Embryonic facial prominence (tissue), 1 donor: ENCODE measurements at regions not wholly inside any gene's neighbourhood (a gene's known extent, or its start where the extent isn't known, plus 50 kb on each side); places are given as distances from the start of the nearest gene placed in this dataset.

Source experiments
- DNase-seq: peaks from one replicate; pipeline ENCODE4 v3.0.0-alpha.2; 2016; ENCODE audit errors: extremely low spot score

- DNase-seq: no peak
Observed at GRCh38 chr16:86060381-86061317, 161.7 kb downstream of the IRF8 start.

DNA sequence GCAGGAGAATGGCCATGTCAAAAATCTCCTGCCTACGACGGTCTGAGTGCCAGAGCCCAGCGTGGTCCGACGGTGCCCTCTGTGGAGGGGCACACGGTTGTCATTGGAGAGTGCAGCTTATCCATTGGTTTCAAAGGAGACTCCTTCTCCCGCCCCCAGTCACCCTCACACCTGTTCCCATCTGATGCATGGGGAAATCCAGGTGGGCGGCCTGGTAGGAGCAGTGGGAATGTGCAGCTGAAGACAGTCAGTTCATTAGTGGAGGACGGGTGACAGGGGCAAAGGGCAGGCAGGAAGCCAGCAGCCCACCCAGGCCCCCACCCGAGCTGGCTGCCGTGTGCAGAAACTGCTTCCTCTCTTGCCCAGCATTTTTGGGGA lies 162.3 kb downstream of the IRF8 start:
- DNase-seq: no peak

DNA sequence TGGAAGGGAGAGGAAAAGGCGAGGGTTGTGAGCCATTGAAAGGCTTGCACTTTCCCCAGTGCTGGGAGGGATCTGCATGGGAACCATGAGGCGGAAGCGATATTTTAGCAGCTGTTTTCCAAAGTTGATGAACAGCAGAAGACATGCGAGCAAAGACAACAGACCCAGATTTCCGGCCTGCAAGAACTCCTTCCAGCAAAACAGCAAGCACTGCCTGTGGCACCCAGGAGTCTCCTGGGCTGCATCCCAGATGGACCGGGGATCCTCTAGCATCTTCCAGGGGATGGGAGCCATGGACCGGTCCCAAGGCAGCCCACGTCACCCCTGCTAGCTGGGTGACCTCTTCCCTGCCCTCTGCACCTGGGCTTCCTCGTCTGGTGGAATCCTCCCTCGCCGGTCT lies 162.8 kb downstream of the IRF8 start:
- DNase-seq: no peak

GRCh38 chr16:86062271-86062965 lies 163.5 kb downstream of the IRF8 start:
- DNase-seq: no peak

- DNase-seq: no peak
Observed at GRCh38 chr16:86063760-86064405, 164.9 kb downstream of the IRF8 start.

GRCh38 chr16:86064431-86065250 lies 165.7 kb downstream of the IRF8 start:
- DNase-seq: no peak

GRCh38 chr16:86065711-86066110 lies 166.7 kb downstream of the IRF8 start:
- DNase-seq: no peak

DNA sequence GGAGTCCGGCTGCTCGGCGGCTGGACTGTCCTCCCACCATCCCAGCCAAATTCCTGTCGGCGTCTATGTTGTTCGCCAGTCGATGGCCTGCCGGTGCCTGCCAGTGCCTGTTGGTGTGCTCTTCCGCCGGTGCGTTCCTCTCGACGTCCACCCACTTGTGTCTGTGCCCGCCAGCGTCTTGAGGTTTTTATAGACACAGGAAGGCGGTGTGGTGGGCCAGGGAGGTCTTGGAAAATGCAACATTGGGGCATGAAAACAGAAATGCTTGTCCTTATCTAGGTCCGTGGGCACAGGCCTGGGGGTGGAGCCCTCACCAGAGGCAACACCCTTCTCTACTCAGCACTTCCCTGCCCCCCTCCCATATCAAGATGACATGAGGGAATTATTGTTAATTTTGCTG lies 167.8 kb downstream of the IRF8 start:
- no peak for DNase-seq

- DNase-seq: no peak
Observed at GRCh38 chr16:86067516-86067915, 168.6 kb downstream of the IRF8 start.

GRCh38 chr16:86067936-86068335 lies 169.0 kb downstream of the IRF8 start:
- DNase-seq: no peak

DNA sequence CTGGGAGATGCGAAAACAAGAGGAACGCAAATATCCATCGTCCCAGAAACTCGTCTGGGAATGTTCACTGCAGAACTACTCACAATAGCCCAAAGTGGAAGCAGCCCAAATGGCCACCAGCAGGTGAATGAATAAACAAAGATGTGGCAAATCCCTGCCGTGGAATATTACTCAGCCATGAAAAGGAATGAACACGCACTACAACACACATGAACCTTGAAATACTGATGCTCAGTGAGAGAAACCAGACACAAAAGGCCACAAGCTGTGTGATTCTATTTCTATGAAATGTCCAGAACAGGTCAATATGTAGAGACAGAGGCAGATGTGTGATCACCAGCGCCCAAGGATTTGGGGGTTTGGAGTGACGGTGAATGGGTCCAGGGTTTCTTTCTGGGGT lies 169.8 kb downstream of the IRF8 start:
- no peak for DNase-seq

GRCh38 chr16:86069736-86070298 lies 170.9 kb downstream of the IRF8 start:
- DNase-seq: no peak

DNA sequence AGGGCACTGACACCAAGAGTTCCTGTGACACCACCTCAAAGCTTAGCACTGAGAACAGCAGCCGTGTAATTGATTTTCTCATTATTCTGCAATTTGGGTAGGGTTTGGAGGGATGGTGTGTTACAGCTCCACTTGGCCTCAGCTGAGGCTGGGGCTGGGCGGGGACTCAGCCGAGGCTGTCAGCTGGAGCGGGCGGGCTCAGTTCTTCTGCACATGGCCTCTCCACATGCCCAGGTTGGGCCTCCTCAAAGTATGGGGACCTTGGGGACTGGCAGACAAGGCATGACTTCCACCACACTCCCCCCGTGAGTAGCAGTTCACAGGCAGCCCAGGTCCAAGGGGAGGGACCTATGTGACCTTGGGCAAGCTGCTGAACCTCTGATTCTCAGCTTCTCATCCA lies 171.5 kb downstream of the IRF8 start:
- DNase-seq: no peak

DNA sequence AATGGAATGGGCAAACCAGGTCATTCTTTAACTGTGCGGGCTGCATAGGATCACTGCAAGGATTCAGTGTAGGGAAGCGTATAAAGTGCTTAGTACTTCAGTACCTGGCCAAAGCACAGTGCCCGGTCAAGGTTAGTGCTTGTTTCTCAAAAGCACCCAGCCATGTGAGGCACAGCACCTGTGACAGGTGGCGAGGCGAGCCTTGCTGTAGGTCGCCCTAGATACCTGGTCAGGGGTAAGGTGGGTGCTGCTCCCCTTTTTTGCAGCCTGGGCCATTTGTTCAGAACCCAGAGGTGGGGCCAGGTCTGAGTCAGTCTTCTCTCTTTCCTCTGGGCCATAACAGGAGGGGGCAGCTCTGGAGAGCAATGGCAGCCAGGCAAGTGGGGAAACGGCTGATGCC lies 172.0 kb downstream of the IRF8 start:
- DNase-seq: no peak

DNA sequence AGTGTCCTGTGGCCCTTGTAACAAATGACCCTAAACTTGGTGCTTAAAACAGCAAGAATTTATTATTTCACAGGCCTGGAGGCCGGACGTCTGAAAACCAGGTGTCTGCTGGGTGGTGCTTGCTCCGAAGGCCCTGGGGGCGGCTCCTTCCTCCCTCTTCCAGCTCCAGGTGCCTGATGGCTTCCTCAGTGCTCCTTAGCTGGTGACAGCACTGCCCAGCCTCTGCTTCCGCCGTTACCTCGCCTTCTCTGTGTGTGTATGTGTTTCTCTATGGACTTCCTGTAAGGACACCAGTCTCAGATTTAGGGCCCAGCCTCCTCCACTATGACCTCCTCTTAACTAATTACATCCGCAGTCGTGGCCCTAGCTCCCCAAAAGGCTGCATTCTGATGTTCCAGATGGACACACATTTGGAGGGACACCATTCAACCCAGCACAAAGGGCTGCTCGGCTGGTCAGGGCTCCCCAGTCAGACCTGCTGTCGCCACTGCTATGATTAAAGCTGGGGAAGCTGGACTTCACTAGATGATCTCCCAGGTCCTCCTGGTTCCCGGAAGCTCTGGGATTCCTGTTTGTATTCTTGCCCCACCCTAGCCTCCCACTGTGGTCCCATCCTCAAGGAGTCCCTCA lies 172.8 kb downstream of the IRF8 start:
- DNase-seq: no peak

DNA sequence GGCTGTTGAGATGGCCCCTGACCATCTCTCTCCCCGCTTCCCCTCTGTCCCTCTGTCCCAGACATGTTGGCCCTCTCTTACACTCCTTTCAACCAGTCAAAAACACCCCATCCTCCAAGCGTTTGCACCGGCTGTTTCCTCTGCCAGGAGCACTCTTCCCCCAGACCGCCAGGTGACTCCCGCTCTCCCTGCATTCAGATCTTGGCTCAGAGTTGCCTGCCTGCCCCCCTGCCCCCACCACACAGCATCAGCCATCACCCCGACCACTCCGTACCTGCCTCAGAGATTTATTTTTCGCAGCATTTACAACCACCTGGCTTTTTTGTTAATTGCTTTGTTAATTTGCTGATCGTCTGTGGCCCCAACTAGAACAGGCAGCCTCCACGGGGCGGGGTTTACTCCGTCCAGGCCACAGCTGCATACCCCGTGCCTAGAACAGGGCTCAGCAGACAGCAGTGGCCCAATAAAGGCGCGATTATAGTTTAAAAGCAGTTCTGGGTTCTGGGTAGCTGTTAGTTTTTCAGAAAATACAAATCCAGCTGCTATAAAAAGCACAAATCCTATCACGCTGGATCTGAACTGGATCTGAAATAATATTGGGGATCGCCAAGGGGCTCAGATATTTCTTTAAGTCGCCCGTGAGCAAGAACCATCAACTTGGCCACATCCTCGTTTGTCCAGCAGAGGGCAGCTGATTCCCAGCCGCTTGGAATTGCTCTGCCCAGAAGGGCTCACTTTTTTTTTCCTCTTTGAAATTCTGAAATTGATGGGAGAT lies 173.6 kb downstream of the IRF8 start:
- peak; percentile 42 for DNase-seq

GRCh38 chr16:86073103-86073625 lies 174.2 kb downstream of the IRF8 start:
- no peak for DNase-seq

DNA sequence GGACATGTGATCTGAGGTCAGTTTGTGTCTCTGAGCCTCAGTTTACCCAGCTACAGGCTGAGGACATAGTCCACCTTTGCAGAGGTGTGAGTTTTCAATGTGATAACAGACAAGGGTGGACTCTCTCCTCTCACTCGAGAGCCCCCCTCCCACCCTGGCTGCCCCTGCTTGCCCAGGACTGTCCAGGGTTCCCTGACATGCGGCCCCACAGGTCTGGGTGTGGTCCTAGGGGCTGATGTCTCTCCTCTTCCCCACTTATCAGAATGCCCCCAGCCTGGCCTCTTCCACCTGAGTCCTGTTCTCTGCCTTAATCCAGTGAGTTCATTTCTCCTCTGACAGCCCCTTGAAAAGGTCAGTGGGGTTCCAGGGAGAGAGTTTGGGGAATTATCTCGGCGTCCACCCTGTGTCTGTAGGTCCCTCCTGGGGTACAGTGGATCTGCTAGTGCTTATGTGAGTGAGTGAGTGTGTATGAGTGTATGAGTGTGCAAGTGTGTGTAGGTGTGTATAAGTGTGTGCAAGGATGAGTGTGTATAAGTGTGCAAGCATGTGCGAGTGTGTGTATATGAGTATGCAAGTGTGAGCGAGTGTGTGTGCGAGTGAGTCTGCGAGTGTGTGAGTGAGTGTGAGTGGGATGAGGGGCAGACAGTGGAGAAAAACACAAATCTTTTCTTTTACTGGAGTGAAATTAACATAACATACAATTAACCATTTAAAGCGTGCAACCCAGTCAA lies 175.0 kb downstream of the IRF8 start:
- DNase-seq: no peak
